Spinal cord (tissue), 9 donors: ENCODE measurements at regions not wholly inside any gene's neighbourhood (a gene's known extent, or its start where the extent isn't known, plus 50 kb on each side); places are given as distances from the start of the nearest gene placed in this dataset.
"Not testable (repeated sequence)": the region's sequence is repeated elsewhere in the genome, so short reads cannot be mapped to it uniquely, and the experiment has no call there.

Experiments
- DNase-seq, 6 donors: peaks; one replicate each; pipeline versions ENCODE4 v3.0.0 to v3.0.0-alpha.2; 2013 to 2015; ENCODE audit warnings: low spot score in 6 of 6, low read depth in 4 of 6
- H3K27ac ChIP-seq: one replicate; pipeline ENCODE4 v1.5.1; 2013; ENCODE audit warnings: low read depth, low read length, control low read depth
- H3K27me3 ChIP-seq: one replicate; pipeline ENCODE4 v1.6.1; 2013; ENCODE audit warnings: low read length; ENCODE audit not compliant: control insufficient read depth, insufficient read depth
- H3K36me3 ChIP-seq: one replicate; pipeline ENCODE4 v1.6.1; 2013; ENCODE audit warnings: low read length; ENCODE audit not compliant: control insufficient read depth, insufficient read depth
- H3K4me1 ChIP-seq: one replicate; pipeline ENCODE4 v1.6.1; 2013; ENCODE audit warnings: low read length; ENCODE audit not compliant: control insufficient read depth, insufficient read depth
- H3K4me3 ChIP-seq: one replicate; pipeline ENCODE4 v1.5.1; 2013; ENCODE audit warnings: low read depth, low read length, control low read depth
- H3K9me3 ChIP-seq: one replicate; pipeline ENCODE4 v1.6.1; 2013; ENCODE audit warnings: low read length; ENCODE audit not compliant: control insufficient read depth, insufficient read depth
- WGBS: methylation state at CpG from one replicate; pipeline ENCODE4 v1.1.5; 2013; ENCODE audit warnings: missing lambda C conversion rate; ENCODE audit not compliant: insufficient coverage; 5-methylcytosine and 5-hydroxymethylcytosine counted together
- donor health status: healthy.

GRCh38 chr4:189721016-189721993 lies 219.4 kb upstream of the FRG1 start:
- peak overlapping the region; percentile 26 for H3K4me3 ChIP-seq
- not testable (repeated sequence) for H3K9me3 ChIP-seq, H3K36me3 ChIP-seq, H3K4me1 ChIP-seq, H3K27ac ChIP-seq, H3K27me3 ChIP-seq
- WGBS, result 77% methylated on average over 16 of the region's 17 CpGs
- DNase-seq, result peak in 1 of 6 donors; percentile 43

- DNase-seq, result peak in 4 of 6 donors; percentile 8 to 94 (median 44)
- not testable (repeated sequence) for H3K4me1 ChIP-seq, H3K36me3 ChIP-seq, H3K9me3 ChIP-seq, H3K27me3 ChIP-seq
- Histone ChIP-seq H3K4me3 (peak overlapping the region; percentile 26), H3K27ac (peak overlapping the region; percentile 61)
- 59% methylated on average over 7 of the region's 23 CpGs for WGBS
Measured at GRCh38 chr4:189722324-189723003, 218.2 kb upstream of the FRG1 start.

- H3K27ac ChIP-seq, H3K9me3 ChIP-seq, H3K36me3 ChIP-seq, H3K4me3 ChIP-seq, H3K4me1 ChIP-seq, DNase-seq, H3K27me3 ChIP-seq: not testable (repeated sequence)
- WGBS, result no CpG with 5 or more reads among the region's 6 CpGs
Measured at GRCh38 chr4:189727982-189728638, 212.6 kb upstream of the FRG1 start.

GRCh38 chr4:189731989-189732388 lies 208.7 kb upstream of the FRG1 start:
- not testable (repeated sequence) for DNase-seq, H3K9me3 ChIP-seq, H3K4me3 ChIP-seq, H3K27me3 ChIP-seq, H3K27ac ChIP-seq, H3K4me1 ChIP-seq, H3K36me3 ChIP-seq
- 75% methylated on average over 10 of the region's 10 CpGs for WGBS

- H3K4me1 ChIP-seq, H3K4me3 ChIP-seq, H3K27me3 ChIP-seq, DNase-seq, H3K9me3 ChIP-seq, H3K27ac ChIP-seq, H3K36me3 ChIP-seq: not testable (repeated sequence)
- whole genome bisulfite sequencing, result 100% methylated on average over 4 of the region's 5 CpGs
Measured at GRCh38 chr4:189733507-189733906, 207.2 kb upstream of the FRG1 start.

- H3K27me3 ChIP-seq, H3K9me3 ChIP-seq, DNase-seq, H3K4me3 ChIP-seq, H3K36me3 ChIP-seq, H3K4me1 ChIP-seq, H3K27ac ChIP-seq: not testable (repeated sequence)
- 68% methylated on average over 2 of the region's 2 CpGs for WGBS
Measured at GRCh38 chr4:189734648-189735267, 205.9 kb upstream of the FRG1 start.

- DNase-seq, H3K27ac ChIP-seq, H3K4me1 ChIP-seq, H3K36me3 ChIP-seq, H3K4me3 ChIP-seq, H3K9me3 ChIP-seq, H3K27me3 ChIP-seq: not testable (repeated sequence)
- 100% methylated on average over 1 of the region's 4 CpGs for WGBS
Measured at GRCh38 chr4:189736656-189737055, 204.0 kb upstream of the FRG1 start.

- not testable (repeated sequence) for H3K4me1 ChIP-seq, H3K4me3 ChIP-seq, H3K36me3 ChIP-seq, DNase-seq, H3K27me3 ChIP-seq, H3K9me3 ChIP-seq, H3K27ac ChIP-seq
- WGBS, result no CpG with 5 or more reads among the region's 7 CpGs
Measured at GRCh38 chr4:189740118-189740517, 200.6 kb upstream of the FRG1 start.

- H3K27ac ChIP-seq, result no peak overlapping the region
- H3K9me3 ChIP-seq, result no peaks in the 10 kb centered on the region
- no peaks in the 10 kb centered on the region for H3K36me3 ChIP-seq
- H3K4me3 ChIP-seq, result no peak overlapping the region
- H3K4me1 ChIP-seq, result no peaks in the 10 kb centered on the region
- no peak for DNase-seq
- WGBS, result 73% methylated on average over 14 of the region's 16 CpGs
- H3K27me3 ChIP-seq, result no peaks in the 10 kb centered on the region
Measured at GRCh38 chr4:189740873-189741272, 199.8 kb upstream of the FRG1 start.
